HG03060 (cell line): ENCODE measurements at regions not wholly inside any gene's neighbourhood (a gene's known extent, or its start where the extent isn't known, plus 50 kb on each side); places are given as distances from the start of the nearest gene placed in this dataset.
"Not testable (repeated sequence)": the region's sequence is repeated elsewhere in the genome, so short reads cannot be mapped to it uniquely, and the experiment has no call there.

Experiments
- ATAC-seq: cut with Tn5 transposase; IDR thresholded peaks from one replicate; pipeline ENCODE4 v1.9.1; 2021; ENCODE audit warnings: low read depth, moderate number of reproducible peaks; ENCODE audit not compliant: unreplicated experiment

- no peak for ATAC-seq
These were observed 752.7 kb downstream of the KCNA4 start for GRCh38 chr11:29263971-29264682.

GRCh38 chr11:29261831-29262230 is 755.0 kb downstream of the KCNA4 start:
- no peak for ATAC-seq

DNA sequence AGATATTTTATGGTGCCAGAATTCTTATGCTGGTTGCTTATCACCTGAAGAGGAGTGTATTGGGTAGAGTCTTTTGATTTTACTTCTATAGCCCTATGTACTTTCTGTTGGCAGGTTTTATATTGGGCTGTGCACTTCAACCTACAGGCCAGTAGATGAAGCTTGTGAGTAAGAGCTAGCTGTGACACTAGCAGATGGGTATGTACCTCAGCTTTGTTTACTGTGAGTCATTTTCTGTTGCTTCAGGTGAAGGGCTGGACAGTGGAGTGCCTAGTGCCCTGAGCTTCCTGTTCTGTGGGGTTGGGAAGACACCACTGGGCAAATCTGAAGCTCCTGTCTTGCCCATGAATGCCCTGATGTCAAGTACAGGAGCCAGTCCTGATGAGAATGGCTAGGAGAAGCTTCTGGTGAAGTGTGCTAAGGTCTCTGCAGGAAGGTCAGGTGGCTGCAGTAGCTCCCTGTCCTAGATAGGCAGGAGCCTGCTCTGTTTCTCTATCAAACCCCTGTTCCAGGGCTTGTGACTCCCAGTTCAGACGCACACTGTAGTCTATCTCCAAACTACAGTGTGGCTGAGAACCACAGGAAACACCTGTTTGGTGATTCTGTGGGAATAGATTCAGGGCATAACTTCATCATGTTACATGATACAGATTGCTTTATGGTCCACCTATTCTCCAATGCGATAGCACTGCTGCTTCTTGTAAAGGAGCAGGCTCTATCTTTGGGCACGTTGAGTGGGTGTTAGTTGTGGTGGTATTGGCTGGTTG is 755.7 kb downstream of the KCNA4 start:
- ATAC-seq, result no peak

DNA sequence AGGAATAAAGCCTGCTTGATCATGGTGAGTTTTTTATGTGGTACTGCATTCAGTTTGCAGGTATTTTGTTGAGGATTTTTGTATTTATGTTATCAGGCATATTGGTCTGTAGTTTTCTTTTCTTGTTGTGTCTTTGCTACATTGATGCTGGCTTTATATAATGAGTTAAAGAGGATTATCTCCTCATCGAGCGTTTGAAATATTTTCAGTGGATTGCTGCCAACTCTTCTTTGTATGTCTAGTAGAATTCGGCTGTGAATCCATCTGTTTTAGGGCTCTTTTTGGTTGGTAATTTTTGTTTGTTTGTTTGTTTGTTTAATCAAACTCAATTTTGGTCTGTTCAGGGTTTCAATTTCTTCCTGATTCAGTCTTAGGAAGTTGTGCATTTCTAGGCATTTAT is 758.4 kb downstream of the KCNA4 start:
- no peak for ATAC-seq

DNA sequence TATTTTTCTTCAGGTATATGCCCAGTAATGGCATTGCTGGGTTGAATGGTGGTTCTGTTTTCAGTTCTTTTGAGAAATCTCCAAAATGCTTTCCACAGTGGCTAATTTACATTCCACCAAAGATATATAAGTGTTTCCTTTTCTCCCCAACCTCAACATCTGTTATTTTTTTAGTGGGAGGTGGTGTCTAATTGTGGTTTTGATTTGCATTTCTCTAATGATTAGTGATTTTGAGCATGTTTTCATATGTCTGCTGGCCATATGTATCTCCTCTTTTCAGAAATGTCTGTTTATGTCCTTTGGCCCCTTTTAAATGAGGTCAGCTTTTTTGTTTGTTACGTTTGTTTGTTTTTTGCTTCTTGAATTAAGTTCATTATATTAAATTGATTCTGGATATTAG is 760.2 kb downstream of the KCNA4 start:
- ATAC-seq, result no peak

DNA sequence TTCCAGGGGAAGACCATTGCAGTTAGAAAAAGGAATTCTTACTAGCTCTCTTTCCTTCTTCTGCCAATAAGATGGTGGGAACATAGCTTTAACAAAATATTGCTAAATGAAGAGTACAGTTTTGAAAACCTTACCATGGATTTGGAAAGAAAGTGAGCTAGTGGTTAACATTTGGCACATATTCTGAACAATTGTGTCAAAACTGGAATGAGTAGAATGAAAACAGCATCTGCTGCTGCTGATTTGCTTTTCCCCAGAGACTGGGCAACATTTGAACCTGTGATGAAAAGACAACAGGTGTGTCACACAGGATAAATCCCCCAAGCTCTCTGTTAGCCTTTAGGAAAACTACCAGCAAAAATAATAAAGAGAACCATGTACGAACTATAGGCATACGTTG is 761.4 kb downstream of the KCNA4 start:
- ATAC-seq, result no peak

DNA sequence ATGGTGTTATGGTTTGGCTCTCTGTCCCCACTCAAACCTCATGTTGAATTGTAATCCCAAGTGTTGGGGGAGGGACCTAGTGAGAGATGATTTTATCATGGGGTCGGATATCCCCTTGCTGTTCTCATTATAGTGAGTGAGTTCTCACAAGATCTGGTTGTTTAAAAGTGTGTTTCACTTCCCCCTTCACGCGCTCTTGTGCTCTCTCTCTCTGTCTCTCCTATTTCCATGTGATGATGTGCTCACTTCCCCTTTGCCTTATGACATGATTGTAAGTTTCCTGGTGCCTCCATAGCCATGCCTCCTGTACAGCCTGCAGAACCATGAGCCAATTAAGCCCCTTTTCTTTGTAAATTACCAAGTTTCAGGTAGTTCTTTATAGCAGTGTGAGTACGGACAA is 765.1 kb downstream of the KCNA4 start:
- ATAC-seq, result peak; percentile 74

DNA sequence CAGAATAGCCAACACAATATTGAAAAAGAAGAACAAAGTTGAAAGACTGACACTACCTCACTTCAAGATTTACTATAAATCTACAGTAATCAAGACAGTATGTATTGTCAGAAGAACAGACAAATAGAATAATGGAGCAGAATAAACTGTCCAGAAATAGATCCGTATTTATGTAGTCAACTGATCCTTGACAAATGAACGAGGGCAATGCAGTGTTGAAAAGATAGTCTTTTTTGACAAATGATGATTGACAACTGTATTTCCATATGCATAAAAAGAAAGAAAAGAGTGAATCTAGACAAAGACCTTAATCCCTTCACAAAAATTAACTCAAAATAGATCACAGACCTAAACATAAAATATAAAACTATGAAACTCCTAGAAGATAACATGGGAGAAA is 767.1 kb downstream of the KCNA4 start:
- no peak for ATAC-seq

GRCh38 chr11:29244355-29244754 is 772.5 kb downstream of the KCNA4 start:
- ATAC-seq, result no peak

- ATAC-seq, result no peak
These were observed 773.2 kb downstream of the KCNA4 start for GRCh38 chr11:29243616-29244015.

- ATAC-seq, result no peak
These were observed 784.8 kb downstream of the KCNA4 start for GRCh38 chr11:29231991-29232390.

DNA sequence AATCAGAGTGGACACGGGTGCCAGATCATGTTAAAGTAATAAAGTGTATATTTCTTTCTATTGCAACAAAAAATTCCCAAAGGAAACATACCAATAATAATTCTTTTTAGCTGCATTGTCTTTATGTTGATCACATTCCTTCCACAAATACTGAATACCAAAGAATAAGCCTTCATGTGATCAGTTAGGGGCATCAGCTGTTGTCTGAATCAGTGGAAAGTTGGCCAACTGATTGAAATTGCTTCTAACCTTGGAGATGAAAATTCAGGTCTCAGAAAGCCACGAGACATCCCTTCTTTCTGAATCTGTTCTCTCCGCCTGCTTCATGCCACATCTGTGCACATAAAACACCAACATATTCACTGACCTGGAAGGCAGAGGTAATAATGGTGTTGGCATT is 785.2 kb downstream of the KCNA4 start:
- no peak for ATAC-seq

DNA sequence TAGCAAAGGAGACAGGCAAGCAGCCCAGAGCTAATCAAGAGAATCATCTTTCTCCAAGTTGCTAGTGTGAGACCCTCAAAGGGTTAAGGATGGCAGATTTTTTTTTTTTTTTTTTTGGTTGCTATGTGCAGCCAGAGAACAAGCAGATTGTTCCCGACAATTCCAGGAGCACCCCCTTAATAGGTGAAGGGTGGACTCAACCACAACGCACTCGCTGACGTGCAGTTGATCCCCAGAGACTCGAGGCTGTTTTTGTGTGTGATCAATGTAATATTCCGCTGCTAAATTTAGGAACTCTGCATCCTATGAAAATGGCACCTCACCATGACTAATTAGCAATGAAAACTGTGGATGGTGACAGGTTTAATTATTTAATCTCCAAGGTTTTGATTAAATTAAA is 789.0 kb downstream of the KCNA4 start:
- no peak for ATAC-seq

DNA sequence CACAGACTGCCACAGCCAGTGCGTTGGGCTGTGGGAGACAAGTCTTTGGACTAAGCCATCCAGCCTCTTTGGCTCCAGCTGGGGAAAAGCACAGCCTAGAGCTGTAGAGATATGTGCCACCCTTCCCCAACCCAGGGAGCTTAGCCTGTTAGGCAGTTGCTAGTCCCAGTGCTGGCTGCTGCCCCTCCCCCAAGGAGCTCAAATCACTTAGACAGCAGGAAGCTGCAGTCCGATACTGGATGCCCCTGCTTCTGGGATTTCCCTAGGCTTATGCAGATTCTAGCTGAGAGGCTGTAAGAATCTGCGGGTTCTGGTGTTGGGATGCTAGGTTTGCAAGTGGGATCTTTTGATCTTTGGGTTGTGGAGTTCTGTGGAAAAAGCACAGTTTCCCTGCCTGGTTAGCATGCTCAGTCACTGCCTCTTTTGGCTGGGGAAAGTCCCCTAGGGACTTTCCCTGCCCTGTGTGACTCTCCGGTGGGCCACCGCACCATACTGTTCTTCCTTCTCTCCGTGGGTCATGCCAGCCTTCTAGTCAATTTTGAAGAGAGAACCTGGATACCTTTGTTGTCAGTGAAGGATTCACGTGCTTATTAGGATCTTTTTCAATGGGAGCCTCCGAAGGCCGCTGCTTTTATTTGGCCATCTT is 792.0 kb downstream of the KCNA4 start:
- ATAC-seq, result no peak

- ATAC-seq, result not testable (repeated sequence)
These were observed 797.3 kb downstream of the KCNA4 start for GRCh38 chr11:29219531-29219930.

DNA sequence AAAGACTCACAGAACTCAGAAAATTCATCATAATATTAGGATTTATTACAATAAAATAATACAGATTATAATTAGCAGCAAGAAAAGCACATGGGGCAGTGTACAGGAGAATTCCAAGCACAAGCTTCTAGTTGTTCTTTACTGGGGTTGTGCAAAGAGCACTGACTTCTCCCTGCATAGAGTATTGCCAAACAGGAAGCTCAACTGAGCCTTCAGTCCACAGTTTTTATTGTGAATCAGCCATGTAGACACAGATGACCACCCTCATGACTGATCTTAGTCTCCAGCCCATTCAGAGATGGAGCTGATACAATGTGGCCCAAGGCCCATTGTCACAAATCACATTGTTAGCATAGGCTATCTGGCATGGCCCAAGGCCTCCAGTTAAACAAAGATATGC is 798.9 kb downstream of the KCNA4 start:
- ATAC-seq, result no peak

- ATAC-seq, result no peak
These were observed 802.0 kb downstream of the KCNA4 start for GRCh38 chr11:29214833-29215232.

DNA sequence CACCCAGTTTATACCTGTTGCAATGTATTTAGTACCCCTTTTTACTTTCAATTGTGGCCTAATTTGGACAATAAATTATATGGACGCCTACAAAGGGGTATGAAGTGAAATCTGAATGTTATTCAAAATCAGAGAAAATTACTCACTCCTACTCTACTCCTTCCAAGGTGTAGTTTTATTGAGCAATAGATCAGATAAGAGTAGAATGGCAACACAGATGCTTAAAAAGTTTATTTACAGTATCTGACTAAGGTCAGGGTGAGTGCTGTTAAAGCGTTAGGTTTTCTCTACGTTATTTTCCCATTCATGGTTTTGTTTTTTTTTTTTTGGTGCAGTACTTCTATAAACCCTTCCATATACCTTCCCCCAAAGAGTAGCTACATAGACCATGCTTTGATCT is 805.6 kb downstream of the KCNA4 start:
- no peak for ATAC-seq

DNA sequence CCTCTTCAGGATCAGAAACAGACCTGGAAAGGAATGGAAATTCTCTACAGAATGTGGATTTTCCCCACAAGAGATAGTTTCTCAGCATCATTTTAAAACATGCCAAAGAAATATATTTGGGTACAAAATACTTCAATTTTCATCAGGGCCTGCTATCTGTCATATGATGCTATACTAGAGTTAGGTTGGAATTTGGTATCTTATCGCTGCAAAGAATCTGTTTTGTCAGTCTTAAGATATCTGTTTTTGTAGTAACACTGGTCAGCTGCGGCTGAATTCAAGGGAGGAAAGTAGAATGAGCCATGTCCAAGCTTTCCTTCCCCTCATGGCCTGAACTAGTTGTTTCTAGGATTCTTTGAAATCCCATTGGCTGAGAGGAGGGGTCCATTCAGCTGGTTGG is 806.4 kb downstream of the KCNA4 start:
- ATAC-seq, result no peak

DNA sequence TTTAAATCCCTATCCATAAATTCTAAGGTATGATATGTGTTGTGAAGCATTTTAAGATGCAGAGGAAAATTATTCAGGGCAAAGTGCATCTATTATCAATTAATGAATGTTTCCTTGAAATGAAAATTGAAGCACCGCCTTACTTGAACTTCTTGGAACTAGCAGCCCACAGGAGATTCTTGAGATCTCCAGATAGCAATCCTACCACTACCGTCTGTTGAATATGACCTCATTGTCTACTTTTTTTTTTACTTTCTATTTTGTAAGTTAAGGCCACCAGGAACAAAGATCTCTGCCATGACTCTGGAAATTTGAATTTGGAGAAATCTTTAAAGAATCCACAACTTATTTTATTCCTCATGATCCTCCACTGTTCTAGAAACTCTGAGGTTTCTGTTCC is 808.7 kb downstream of the KCNA4 start:
- ATAC-seq, result no peak

- ATAC-seq, result no peak
These were observed 815.9 kb downstream of the KCNA4 start for GRCh38 chr11:29200791-29201562.
